Smooth muscle cell (in vitro differentiated cells): ENCODE measurements at regions not wholly inside any gene's neighbourhood (a gene's known extent, or its start where the extent isn't known, plus 50 kb on each side); places are given as distances from the start of the nearest gene placed in this dataset.

Experiments used
- DNase-seq: peaks from one replicate; lab custom pipeline; 2025; ENCODE audit not compliant: unreplicated experiment; lab: John Stamatoyannopoulos, UW
- H2AFZ ChIP-seq: fragments of 200-600 bp; sonication (generic); 2 replicates; pipeline ENCODE4 v1.6.0; 2016; ENCODE audit warnings: antibody characterized with exemption, low read depth, mild to moderate bottlenecking
- H3F3A ChIP-seq: fragments of 200-600 bp; sonication (generic); 2 replicates; pipeline ENCODE4 v1.6.0; 2017; ENCODE audit warnings: antibody characterized with exemption, low read depth
- H3K27ac ChIP-seq: fragments of 200-600 bp; sonication (generic); 2 replicates; pipeline ENCODE4 v1.5.1; 2016; ENCODE audit warnings: low read depth, mild to moderate bottlenecking
- H3K27me3 ChIP-seq: fragments of 200-600 bp; sonication (generic); 2 replicates; pipeline ENCODE4 v1.6.1; 2016; ENCODE audit warnings: low read depth, mild to moderate bottlenecking
- H3K36me3 ChIP-seq: fragments of 200-600 bp; sonication (generic); 2 replicates; pipeline ENCODE4 v1.5.1; 2016; ENCODE audit warnings: low read depth
- H3K4me1 ChIP-seq: fragments of 200-600 bp; sonication (generic); 2 replicates; pipeline ENCODE4 v1.5.1; 2016; ENCODE audit warnings: low read depth
- H3K4me2 ChIP-seq: fragments of 200-600 bp; sonication (generic); 2 replicates; pipeline ENCODE4 v1.6.0; 2016; ENCODE audit warnings: mild to moderate bottlenecking
- H3K4me3 ChIP-seq: fragments of 200-600 bp; sonication (generic); 2 replicates; pipeline ENCODE4 v1.5.1; 2016; ENCODE audit warnings: mild to moderate bottlenecking
- H3K79me2 ChIP-seq: fragments of 200-600 bp; sonication (generic); 2 replicates; pipeline ENCODE4 v1.6.0; 2016; ENCODE audit warnings: low read depth, mild to moderate bottlenecking
- H3K9ac ChIP-seq: fragments of 200-600 bp; sonication (generic); 2 replicates; pipeline ENCODE4 v1.6.0; 2016; ENCODE audit warnings: low read depth
- H3K9me3 ChIP-seq: fragments of 200-600 bp; sonication (generic); replicated peaks from 2 replicates; pipeline ENCODE4 v1.5.1; 2016; ENCODE audit warnings: low read depth
- H4K20me1 ChIP-seq: fragments of 200-600 bp; sonication (generic); 2 replicates; pipeline ENCODE4 v1.6.0; 2016; ENCODE audit warnings: low read depth
- CTCF ChIP-seq: fragments of 200-600 bp; sonication (generic); IDR thresholded peaks from 2 replicates; pipeline ENCODE4 v1.5.1; 2017; ENCODE audit warnings: borderline replicate concordance, mild to moderate bottlenecking, antibody characterized with exemption; ENCODE audit not compliant: insufficient read depth, poor library complexity, severe bottlenecking
- WGBS: methylation state at CpG from one replicate; pipeline ENCODE4 v1.1.7; 2016; ENCODE audit warnings: low lambda C conversion rate; 5-methylcytosine and 5-hydroxymethylcytosine counted together

GRCh38 chr11:134604886-134605285 lies 192.8 kb upstream of the B3GAT1 start:
- Histone ChIP-seq H3K79me2 (no peaks in the 10 kb centered on the region), H3K27me3 (peaks cover 10% of the 10 kb centered on the region), H3K9ac (no peak overlapping the region), H3K4me1 (no peaks in the 10 kb centered on the region), H3K9me3 (no peaks in the 10 kb centered on the region), H3K4me3 (no peak overlapping the region), H2AFZ (no peak overlapping the region), H4K20me1 (no peaks in the 10 kb centered on the region), H3K4me2 (no peak overlapping the region), H3K36me3 (no peaks in the 10 kb centered on the region), H3F3A (no peaks in the 10 kb centered on the region), H3K27ac (no peak overlapping the region)
- 87% methylated on average over 3 of the region's 3 CpGs for WGBS
- TF ChIP-seq CTCF = no peak
- DNase-seq = no peak

- 64% methylated on average over 6 of the region's 6 CpGs for WGBS
- H4K20me1 ChIP-seq = no peaks in the 10 kb centered on the region
- no peak overlapping the region for H3K4me2 ChIP-seq
- H2AFZ ChIP-seq = no peak overlapping the region
- no peaks in the 10 kb centered on the region for H3K9me3 ChIP-seq
- H3K9ac ChIP-seq = no peak overlapping the region
- no peaks in the 10 kb centered on the region for H3F3A ChIP-seq
- H3K27me3 ChIP-seq = peaks cover 21% of the 10 kb centered on the region
- H3K4me1 ChIP-seq = no peaks in the 10 kb centered on the region
- no peaks in the 10 kb centered on the region for H3K36me3 ChIP-seq
- H3K27ac ChIP-seq = no peak overlapping the region
- no peaks in the 10 kb centered on the region for H3K79me2 ChIP-seq
- no peak for TF ChIP-seq CTCF
- no peak for DNase-seq
- no peak overlapping the region for H3K4me3 ChIP-seq
Measured at GRCh38 chr11:134599299-134599771, 187.3 kb upstream of the B3GAT1 start.

GRCh38 chr11:134598368-134598767 lies 186.3 kb upstream of the B3GAT1 start:
- no peaks in the 10 kb centered on the region for H3K79me2 ChIP-seq
- DNase-seq = no peak
- H3K4me1 ChIP-seq = no peaks in the 10 kb centered on the region
- H3K36me3 ChIP-seq = no peaks in the 10 kb centered on the region
- H3K9me3 ChIP-seq = no peaks in the 10 kb centered on the region
- H3K27ac ChIP-seq = no peak overlapping the region
- H3F3A ChIP-seq = no peaks in the 10 kb centered on the region
- no peak overlapping the region for H2AFZ ChIP-seq
- no peak overlapping the region for H3K9ac ChIP-seq
- H3K4me2 ChIP-seq = no peak overlapping the region
- WGBS = 95% methylated on average over 5 of the region's 5 CpGs
- no peak overlapping the region for H3K4me3 ChIP-seq
- TF ChIP-seq CTCF = no peak
- peaks cover 27% of the 10 kb centered on the region for H3K27me3 ChIP-seq
- no peaks in the 10 kb centered on the region for H4K20me1 ChIP-seq

- no peak overlapping the region for H3K9ac ChIP-seq
Measured at GRCh38 chr11:134597452-134597851, 185.4 kb upstream of the B3GAT1 start.

More at GRCh38 chr11:134597452-134597851, 185.4 kb upstream of the B3GAT1 start:
- Histone ChIP-seq H3K36me3 (no peaks in the 10 kb centered on the region), H3K4me1 (no peaks in the 10 kb centered on the region), H3K27ac (no peak overlapping the region), H3K9me3 (no peaks in the 10 kb centered on the region), H2AFZ (no peak overlapping the region), H4K20me1 (no peaks in the 10 kb centered on the region), H3K4me3 (no peak overlapping the region), H3K4me2 (no peak overlapping the region), H3K27me3 (peaks cover 22% of the 10 kb centered on the region), H3K79me2 (no peaks in the 10 kb centered on the region), H3F3A (no peaks in the 10 kb centered on the region)
- DNase-seq = no peak
- no peak for TF ChIP-seq CTCF
- WGBS = 98% methylated on average over 8 of the region's 8 CpGs
